Natural killer cell (primary cell): ENCODE measurements at regions not wholly inside any gene's neighbourhood (a gene's known extent, or its start where the extent isn't known, plus 50 kb on each side); places are given as distances from the start of the nearest gene placed in this dataset.
"Not testable (repeated sequence)": the region's sequence is repeated elsewhere in the genome, so short reads cannot be mapped to it uniquely, and the experiment has no call there.

Experiments
- ATAC-seq, 3 donors: fragments of 150-1000 bp in 2 of 3; fragments of 200-7000 bp in 1 of 3; cut with Tn5 transposase; 1 replicate in 1 of 3; 2 replicates in 2 of 3; pipeline ENCODE4 v1.10.0; 2021; ENCODE audit warnings: mild to moderate bottlenecking in 2 of 3, moderate library complexity in 2 of 3
- DNase-seq, 2 donors: peaks; one replicate each; pipeline versions ENCODE4 v3.0.0 to v3.0.0-alpha.2; 2013 to 2021; ENCODE audit warnings: mixed read lengths in 1 of 2
- H3K27ac ChIP-seq: one replicate; pipeline ENCODE4 v1.5.1; 2013; ENCODE audit warnings: mild to moderate bottlenecking, low read length
- H3K27me3 ChIP-seq: one replicate; pipeline ENCODE4 v1.6.1; 2013; ENCODE audit warnings: low read length; ENCODE audit not compliant: control insufficient read depth, insufficient read depth
- H3K36me3 ChIP-seq: one replicate; pipeline ENCODE4 v1.6.1; 2013; ENCODE audit warnings: low read length; ENCODE audit not compliant: control insufficient read depth, insufficient read depth
- H3K4me1 ChIP-seq: one replicate; pipeline ENCODE4 v1.6.1; 2013; ENCODE audit warnings: low read length; ENCODE audit not compliant: control insufficient read depth, insufficient read depth
- H3K4me3 ChIP-seq: one replicate; pipeline ENCODE4 v1.5.1; 2013; ENCODE audit warnings: low read length
- H3K9me3 ChIP-seq: one replicate; pipeline ENCODE4 v1.6.1; 2013; ENCODE audit warnings: low read length; ENCODE audit not compliant: control insufficient read depth, insufficient read depth
- H3K27ac Mint-ChIP-seq, 2 donors: one replicate each; pipeline ENCODE4 v1.8.0; 2022; ENCODE audit warnings: mild to moderate bottlenecking in 2 of 2, mixed read lengths in 2 of 2, moderate library complexity in 1 of 2
- H3K27me3 Mint-ChIP-seq, 2 donors: one replicate each; pipeline ENCODE4 v1.8.0; 2022; ENCODE audit warnings: low read depth in 2 of 2, mixed read lengths in 2 of 2
- H3K36me3 Mint-ChIP-seq: one replicate; pipeline ENCODE4 v1.8.0; 2022; ENCODE audit warnings: mixed read lengths
- H3K4me1 Mint-ChIP-seq, 2 donors: one replicate each; pipeline ENCODE4 v1.8.0; 2022; ENCODE audit warnings: mixed read lengths in 2 of 2
- H3K4me3 Mint-ChIP-seq: one replicate; pipeline ENCODE4 v1.8.0; 2022; ENCODE audit warnings: mild to moderate bottlenecking, moderate library complexity, mixed read lengths
- H3K9me3 Mint-ChIP-seq, 2 donors: one replicate each; pipeline ENCODE4 v1.8.0; 2022; ENCODE audit warnings: mixed read lengths in 2 of 2
- WGBS: methylation state at CpG from one replicate; pipeline ENCODE4 v1.1.7; 2013; ENCODE audit warnings: missing lambda C conversion rate; ENCODE audit not compliant: insufficient coverage; 5-methylcytosine and 5-hydroxymethylcytosine counted together
- intact Hi-C: fragments of 100-400 bp; cut with micrococcal nuclease; formaldehyde crosslinking; loops from one replicate; pipeline ENCODE4 v1.14.2; 2022
- TF ChIP-seq, protein P1 (sequence below): fragments of 200-600 bp; IDR thresholded peaks from one replicate; pipeline ENCODE4 v1.8.0; 2022; ENCODE audit warnings: antibody characterized with exemption

DNA sequence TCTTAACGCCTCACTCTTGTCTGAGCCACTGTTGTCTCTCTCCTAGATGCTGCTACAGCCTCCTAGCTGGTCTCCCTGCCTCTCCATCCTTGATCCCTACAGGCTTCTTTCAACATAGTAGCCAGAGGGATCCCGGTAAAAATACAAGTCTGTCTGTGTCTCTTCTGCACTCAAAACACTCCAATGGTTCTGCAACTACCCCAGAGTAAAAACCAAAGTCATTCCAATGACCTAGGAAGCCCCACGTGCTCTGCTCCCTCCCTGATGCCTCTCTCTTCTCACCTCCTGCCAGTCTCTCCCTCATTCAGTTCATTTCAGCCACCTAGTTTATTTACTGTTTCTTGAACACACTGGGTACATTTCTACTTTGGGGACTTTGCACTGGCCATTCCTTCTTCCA is 135.2 kb downstream of the NPIPB5 start:
- Histone ChIP-seq H3K4me1 (no peaks in the 10 kb centered on the region), H3K9me3 (no peaks in the 10 kb centered on the region), H3K27me3 (peaks cover 18% of the 10 kb centered on the region), H3K36me3 (no peaks in the 10 kb centered on the region), H3K4me3 (no peak overlapping the region), H3K27ac (no peak overlapping the region)
- TF ChIP-seq, protein P1, sequence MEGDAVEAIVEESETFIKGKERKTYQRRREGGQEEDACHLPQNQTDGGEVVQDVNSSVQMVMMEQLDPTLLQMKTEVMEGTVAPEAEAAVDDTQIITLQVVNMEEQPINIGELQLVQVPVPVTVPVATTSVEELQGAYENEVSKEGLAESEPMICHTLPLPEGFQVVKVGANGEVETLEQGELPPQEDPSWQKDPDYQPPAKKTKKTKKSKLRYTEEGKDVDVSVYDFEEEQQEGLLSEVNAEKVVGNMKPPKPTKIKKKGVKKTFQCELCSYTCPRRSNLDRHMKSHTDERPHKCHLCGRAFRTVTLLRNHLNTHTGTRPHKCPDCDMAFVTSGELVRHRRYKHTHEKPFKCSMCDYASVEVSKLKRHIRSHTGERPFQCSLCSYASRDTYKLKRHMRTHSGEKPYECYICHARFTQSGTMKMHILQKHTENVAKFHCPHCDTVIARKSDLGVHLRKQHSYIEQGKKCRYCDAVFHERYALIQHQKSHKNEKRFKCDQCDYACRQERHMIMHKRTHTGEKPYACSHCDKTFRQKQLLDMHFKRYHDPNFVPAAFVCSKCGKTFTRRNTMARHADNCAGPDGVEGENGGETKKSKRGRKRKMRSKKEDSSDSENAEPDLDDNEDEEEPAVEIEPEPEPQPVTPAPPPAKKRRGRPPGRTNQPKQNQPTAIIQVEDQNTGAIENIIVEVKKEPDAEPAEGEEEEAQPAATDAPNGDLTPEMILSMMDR = no peak
- H3K27me3 Mint-ChIP-seq = no peaks in the 10 kb centered on the region
- H3K36me3 Mint-ChIP-seq = no peaks in the 10 kb centered on the region
- DNase-seq = no peak
- H3K27ac Mint-ChIP-seq = no peak overlapping the region
- no peak overlapping the region for H3K4me3 Mint-ChIP-seq
- no peaks in the 10 kb centered on the region for H3K9me3 Mint-ChIP-seq
- intact Hi-C loops = no loop called here
- H3K4me1 Mint-ChIP-seq = no peaks in the 10 kb centered on the region
- WGBS = 59% methylated on average over 3 of the region's 3 CpGs
- ATAC-seq = no peak

DNA sequence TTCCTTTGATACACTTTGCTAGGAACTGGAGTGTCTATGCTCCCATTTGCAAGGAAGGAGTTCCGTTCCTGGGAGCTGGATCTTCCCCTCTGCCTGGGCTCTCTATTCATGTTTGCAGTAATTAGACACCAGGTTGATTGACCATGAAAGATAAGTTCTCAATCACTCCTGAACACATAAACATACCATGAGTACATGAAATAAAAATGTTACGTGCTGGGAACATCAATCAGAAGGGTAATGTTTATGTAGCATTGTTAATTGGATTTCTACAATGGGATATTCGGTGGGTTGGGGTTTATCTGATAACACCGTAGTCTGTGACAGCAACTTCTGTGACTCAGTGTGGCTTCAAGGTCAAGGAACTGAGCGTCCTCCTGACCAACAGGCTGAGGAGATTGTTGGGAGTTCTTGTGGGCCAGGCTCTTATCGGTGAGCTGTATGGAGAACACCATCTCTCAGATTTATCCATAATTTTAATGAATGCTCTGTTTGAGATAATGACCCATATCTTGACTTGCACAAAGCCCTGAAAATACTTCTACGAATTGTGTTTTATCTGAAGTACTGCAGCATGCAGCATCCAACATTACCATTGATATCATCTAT is 136.4 kb downstream of the NPIPB5 start:
- Histone ChIP-seq H3K9me3 (no peaks in the 10 kb centered on the region), H3K36me3 (no peaks in the 10 kb centered on the region), H3K27me3 (peaks cover 18% of the 10 kb centered on the region), H3K4me3 (no peak overlapping the region), H3K27ac (no peak overlapping the region), H3K4me1 (no peaks in the 10 kb centered on the region)
- DNase-seq (no peak), ATAC-seq (no peak)
- H3K27ac Mint-ChIP-seq = no peak overlapping the region
- intact Hi-C loops = no loop called here
- TF ChIP-seq, protein P1 = no peak
- H3K36me3 Mint-ChIP-seq = no peaks in the 10 kb centered on the region
- H3K4me1 Mint-ChIP-seq = no peaks in the 10 kb centered on the region
- no peaks in the 10 kb centered on the region for H3K27me3 Mint-ChIP-seq
- WGBS = 84% methylated on average over 7 of the region's 7 CpGs
- no peak overlapping the region for H3K4me3 Mint-ChIP-seq
- H3K9me3 Mint-ChIP-seq = no peaks in the 10 kb centered on the region

DNA sequence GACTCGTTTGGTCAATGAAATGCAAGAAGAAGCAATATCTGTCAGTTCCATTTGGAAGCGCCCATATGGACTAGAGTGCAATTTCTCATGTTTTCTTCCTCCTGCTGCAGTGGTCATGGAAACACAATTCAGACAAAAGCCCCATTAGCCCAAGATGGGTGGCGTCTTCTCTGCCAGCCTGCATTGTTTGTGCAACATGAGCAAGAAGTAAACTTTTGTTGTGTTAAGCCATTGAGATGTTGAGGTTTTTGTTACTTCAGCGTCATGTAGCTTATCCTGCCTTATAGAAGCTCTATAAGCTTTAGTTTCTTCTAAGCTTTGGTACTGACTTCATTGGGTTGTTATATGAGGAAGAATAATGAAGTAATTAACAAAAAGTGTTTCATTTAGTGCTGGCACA is 137.4 kb downstream of the NPIPB5 start:
- TF ChIP-seq, protein P1 = no peak
- no peak overlapping the region for H3K4me3 ChIP-seq
- no peaks in the 10 kb centered on the region for H3K36me3 ChIP-seq
- WGBS = 80% methylated on average over 4 of the region's 4 CpGs
- DNase-seq (no peak), ATAC-seq (no peak)
- no peak overlapping the region for H3K27ac ChIP-seq
- no peak overlapping the region for H3K4me3 Mint-ChIP-seq
- H3K9me3 ChIP-seq = no peaks in the 10 kb centered on the region
- peaks cover 0 to 3% of the 10 kb centered on the region in 2 donors for H3K27me3 Mint-ChIP-seq
- H3K27ac Mint-ChIP-seq = no peak overlapping the region
- peaks cover 18% of the 10 kb centered on the region for H3K27me3 ChIP-seq
- no peaks in the 10 kb centered on the region for H3K4me1 ChIP-seq
- H3K36me3 Mint-ChIP-seq = no peaks in the 10 kb centered on the region
- intact Hi-C loops = no loop called here
- no peaks in the 10 kb centered on the region for H3K9me3 Mint-ChIP-seq
- H3K4me1 Mint-ChIP-seq = no peaks in the 10 kb centered on the region

DNA sequence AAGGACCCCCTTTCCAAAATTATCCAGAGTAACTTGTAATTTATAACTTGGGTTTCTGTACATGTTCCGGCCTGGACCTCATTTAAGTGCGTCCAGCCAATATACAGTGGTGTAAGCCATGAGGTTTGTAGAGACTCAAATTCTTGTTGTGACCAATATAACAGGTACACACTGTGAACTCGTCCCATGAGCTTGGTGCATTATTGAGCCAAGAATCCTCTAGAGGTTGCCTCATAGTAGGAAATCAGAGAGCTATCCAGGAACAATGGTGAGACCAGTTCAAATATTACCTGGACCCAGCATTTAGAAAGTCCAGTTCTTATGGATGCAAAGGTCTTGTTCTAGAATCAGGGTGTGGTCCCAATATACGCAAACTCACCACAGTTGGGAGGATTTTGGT is 138.2 kb downstream of the NPIPB5 start:
- intact Hi-C loops = no loop called here
- H3K9me3 ChIP-seq = no peaks in the 10 kb centered on the region
- DNase-seq (no peak), ATAC-seq (no peak)
- TF ChIP-seq, protein P1 = no peak
- H3K27me3 Mint-ChIP-seq = peaks cover 0 to 11% of the 10 kb centered on the region in 2 donors
- H3K36me3 ChIP-seq = no peaks in the 10 kb centered on the region
- H3K9me3 Mint-ChIP-seq = no peaks in the 10 kb centered on the region
- 97% methylated on average over 4 of the region's 4 CpGs for WGBS
- no peak overlapping the region for H3K27ac Mint-ChIP-seq
- no peak overlapping the region for H3K27ac ChIP-seq
- H3K36me3 Mint-ChIP-seq = no peaks in the 10 kb centered on the region
- peaks cover 17% of the 10 kb centered on the region for H3K27me3 ChIP-seq
- no peak overlapping the region for H3K4me3 ChIP-seq
- H3K4me1 Mint-ChIP-seq = no peaks in the 10 kb centered on the region
- H3K4me3 Mint-ChIP-seq = no peak overlapping the region
- no peaks in the 10 kb centered on the region for H3K4me1 ChIP-seq

DNA sequence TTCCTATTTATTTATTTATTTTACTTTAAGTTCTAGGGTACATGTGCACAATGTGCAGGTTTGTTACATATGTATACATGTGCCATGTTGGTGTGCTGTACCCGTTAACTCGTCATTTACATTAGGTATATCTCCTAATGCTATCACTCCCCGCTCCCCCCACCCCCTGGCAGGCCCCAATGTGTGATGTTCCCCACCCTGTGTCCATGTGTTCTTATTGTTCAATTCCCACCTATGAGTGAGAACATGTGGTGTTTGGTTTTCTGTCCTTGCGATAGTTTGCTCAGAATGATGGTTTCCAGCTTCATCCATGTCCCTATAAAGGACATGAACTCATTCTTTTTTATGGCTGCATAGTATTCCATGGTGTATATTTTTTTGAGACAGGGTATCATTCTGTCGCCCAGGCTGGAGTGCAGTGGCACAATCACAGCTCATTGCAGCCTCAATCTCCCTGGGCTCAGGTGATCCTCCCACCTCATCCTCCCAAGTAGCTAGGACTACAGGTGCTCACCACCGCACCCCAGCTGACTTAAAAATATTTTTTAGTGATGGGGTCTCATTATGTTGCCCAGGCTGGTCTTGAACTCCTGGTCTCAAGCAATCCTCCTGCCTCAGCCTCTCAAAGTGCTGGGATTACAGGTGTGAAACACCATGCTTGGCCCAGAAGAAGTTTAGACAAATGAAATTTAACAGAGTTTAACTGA is 140.6 kb downstream of the NPIPB5 start:
- H3K36me3 ChIP-seq, H3K4me1 ChIP-seq, H3K36me3 Mint-ChIP-seq, DNase-seq, H3K4me3 ChIP-seq, H3K4me1 Mint-ChIP-seq, H3K9me3 Mint-ChIP-seq, H3K9me3 ChIP-seq, intact Hi-C loops, H3K27ac ChIP-seq, H3K27ac Mint-ChIP-seq, ATAC-seq, H3K4me3 Mint-ChIP-seq: not testable (repeated sequence)
- WGBS = 87% methylated on average over 5 of the region's 6 CpGs
- peaks cover 12% of the 10 kb centered on the region for H3K27me3 ChIP-seq
- peaks cover 0 to 33% of the 10 kb centered on the region in 2 donors for H3K27me3 Mint-ChIP-seq
